ENCODE measurements at regions not wholly inside any gene's neighbourhood (a gene's known extent, or its start where the extent isn't known, plus 50 kb on each side); places are given as distances from the start of the nearest gene placed in this dataset.

DNA sequence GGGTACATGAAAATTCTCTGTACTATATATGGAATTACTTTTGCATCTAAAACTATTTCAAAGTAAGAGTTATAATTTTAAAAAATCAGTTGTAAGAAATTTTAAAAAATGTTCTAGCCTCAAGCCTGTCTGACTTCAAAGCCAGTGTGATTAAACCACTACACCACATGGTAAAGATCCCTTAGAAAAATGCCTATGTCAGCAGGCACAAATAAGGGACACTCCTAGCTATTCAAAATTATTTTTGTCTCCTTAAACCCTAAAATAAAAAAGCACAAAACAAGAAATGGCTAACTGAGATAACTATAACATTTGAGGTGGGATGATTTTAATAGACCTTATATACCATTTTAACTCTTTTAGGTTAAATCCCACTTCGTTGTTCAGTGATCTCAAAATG is 64.0 kb upstream of the LIN7C start:
- DNase-seq, result no peak

DNA sequence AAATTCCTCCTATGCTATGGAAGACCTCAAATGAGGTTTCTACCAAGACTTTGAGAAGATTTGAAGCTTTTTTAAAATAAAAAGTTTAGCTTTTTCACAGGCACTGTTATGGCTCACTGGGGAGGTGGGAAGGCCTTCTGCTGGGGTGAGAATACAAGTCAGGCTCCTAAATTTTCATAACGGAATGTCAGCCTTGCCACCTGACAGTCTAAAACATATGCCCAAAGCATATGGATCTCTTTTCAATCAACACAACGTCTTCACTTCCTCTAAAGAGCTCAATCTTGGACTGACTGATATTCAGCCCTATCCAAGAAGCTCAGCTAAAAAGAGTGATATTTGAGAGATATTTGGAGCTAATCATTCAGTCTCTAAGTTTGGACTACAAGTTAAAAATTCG is 57.1 kb upstream of the LIN7C start:
- no peak overlapping the region for H3K27ac ChIP-seq
- H3K4me3 ChIP-seq, result no peak overlapping the region
- H3K36me3 ChIP-seq, result no peaks in the 10 kb centered on the region
- TF ChIP-seq, protein P1, sequence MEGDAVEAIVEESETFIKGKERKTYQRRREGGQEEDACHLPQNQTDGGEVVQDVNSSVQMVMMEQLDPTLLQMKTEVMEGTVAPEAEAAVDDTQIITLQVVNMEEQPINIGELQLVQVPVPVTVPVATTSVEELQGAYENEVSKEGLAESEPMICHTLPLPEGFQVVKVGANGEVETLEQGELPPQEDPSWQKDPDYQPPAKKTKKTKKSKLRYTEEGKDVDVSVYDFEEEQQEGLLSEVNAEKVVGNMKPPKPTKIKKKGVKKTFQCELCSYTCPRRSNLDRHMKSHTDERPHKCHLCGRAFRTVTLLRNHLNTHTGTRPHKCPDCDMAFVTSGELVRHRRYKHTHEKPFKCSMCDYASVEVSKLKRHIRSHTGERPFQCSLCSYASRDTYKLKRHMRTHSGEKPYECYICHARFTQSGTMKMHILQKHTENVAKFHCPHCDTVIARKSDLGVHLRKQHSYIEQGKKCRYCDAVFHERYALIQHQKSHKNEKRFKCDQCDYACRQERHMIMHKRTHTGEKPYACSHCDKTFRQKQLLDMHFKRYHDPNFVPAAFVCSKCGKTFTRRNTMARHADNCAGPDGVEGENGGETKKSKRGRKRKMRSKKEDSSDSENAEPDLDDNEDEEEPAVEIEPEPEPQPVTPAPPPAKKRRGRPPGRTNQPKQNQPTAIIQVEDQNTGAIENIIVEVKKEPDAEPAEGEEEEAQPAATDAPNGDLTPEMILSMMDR (IDR thresholded peaks at IDR 0.05), result no peak
- no peak for TF ChIP-seq POLR2A (IDR thresholded peaks at IDR 0.05)
- no peaks in the 10 kb centered on the region for H3K4me1 ChIP-seq
- no peaks in the 10 kb centered on the region for H3K9me3 ChIP-seq
- H3K27me3 ChIP-seq, result no peaks in the 10 kb centered on the region
- no peak for DNase-seq

More for the DNA sequence above, 64.0 kb upstream of the LIN7C start:
- Histone ChIP-seq H3K27ac (no peak overlapping the region), H3K4me3 (no peak overlapping the region), H3K9me3 (no peaks in the 10 kb centered on the region), H3K36me3 (no peaks in the 10 kb centered on the region), H3K27me3 (no peaks in the 10 kb centered on the region), H3K4me1 (no peaks in the 10 kb centered on the region)
- TF ChIP-seq POLR2A (IDR thresholded peaks at IDR 0.05), result no peak
- TF ChIP-seq, protein P1 (IDR thresholded peaks at IDR 0.05), result no peak

DNA sequence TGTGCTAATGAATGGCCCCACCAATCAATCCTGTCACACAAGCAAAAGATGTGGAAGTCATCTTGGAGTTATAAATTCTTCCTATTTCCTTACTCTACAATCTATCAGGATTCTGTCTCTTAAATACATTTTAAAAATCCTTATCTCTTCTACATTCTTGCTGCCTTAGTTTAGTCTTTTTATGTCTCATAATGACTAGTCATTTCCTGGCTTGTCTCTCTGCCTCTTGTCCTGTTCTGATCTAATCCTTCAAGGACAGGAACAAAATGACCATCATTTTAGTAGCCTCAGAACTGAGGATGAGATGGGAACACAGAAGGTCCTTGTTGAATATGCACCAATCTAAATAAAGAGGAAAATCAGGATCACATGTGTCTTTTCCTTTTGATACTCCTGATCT is 56.6 kb upstream of the LIN7C start:
- Histone ChIP-seq H3K9me3 (no peaks in the 10 kb centered on the region), H3K27me3 (no peaks in the 10 kb centered on the region), H3K4me3 (no peak overlapping the region), H3K36me3 (no peaks in the 10 kb centered on the region), H3K27ac (no peak overlapping the region), H3K4me1 (no peaks in the 10 kb centered on the region)
- DNase-seq, result no peak
- TF ChIP-seq, protein P1 (IDR thresholded peaks at IDR 0.05), result no peak
- no peak for TF ChIP-seq POLR2A (IDR thresholded peaks at IDR 0.05)

DNA sequence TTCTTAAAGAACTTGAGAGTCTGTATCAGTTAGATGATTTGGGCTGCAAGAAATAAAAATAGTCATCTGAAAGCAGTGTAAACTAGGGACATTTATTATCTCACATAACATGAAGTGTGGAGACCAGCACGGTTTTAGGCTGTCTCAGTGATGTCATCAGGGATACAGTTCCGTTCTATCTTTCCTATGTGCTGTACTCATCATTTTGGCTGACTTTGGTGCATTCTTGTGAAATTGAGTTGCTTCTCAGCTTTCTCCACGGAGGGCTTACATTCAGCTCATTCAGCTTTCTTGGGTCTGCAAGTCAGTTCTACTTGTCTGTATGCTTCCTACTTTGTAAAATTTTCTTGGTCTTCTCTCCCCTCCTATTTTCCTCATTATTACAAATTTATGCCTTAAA is 51.8 kb upstream of the LIN7C start:
- Histone ChIP-seq H3K27me3 (no peaks in the 10 kb centered on the region), H3K4me3 (no peak overlapping the region), H3K27ac (no peak overlapping the region), H3K9me3 (no peaks in the 10 kb centered on the region), H3K4me1 (no peaks in the 10 kb centered on the region), H3K36me3 (no peaks in the 10 kb centered on the region)
- DNase-seq, result no peak
- TF ChIP-seq POLR2A (IDR thresholded peaks at IDR 0.05), result no peak
- TF ChIP-seq, protein P1 (IDR thresholded peaks at IDR 0.05), result no peak

DNA sequence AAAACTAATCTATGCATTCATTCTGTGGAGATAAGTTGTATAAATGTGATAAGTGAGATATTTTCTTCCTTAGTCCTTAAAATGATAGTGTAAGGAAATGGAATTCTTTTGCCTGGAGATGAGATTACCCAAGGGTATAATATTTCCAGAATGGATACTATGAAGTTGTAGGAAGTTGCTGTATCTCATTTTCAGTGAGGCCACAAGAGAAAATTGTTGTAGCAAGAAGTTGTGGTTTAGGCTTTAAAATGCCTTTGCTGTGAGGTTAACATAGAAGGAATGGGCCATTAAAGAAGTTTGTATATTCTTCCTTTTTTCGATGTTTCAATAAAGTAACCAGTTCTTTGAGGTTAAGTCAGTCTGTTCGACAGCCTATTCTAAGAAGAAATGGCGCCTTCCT is 50.7 kb upstream of the LIN7C start:
- Histone ChIP-seq H3K9me3 (no peaks in the 10 kb centered on the region), H3K27ac (no peak overlapping the region), H3K4me3 (no peak overlapping the region), H3K36me3 (no peaks in the 10 kb centered on the region), H3K27me3 (no peaks in the 10 kb centered on the region), H3K4me1 (no peaks in the 10 kb centered on the region)
- TF ChIP-seq POLR2A (IDR thresholded peaks at IDR 0.05), result no peak
- TF ChIP-seq, protein P1 (IDR thresholded peaks at IDR 0.05), result no peak
- DNase-seq, result no peak

Measured in Peyer's patch (tissue), 4 donors.